CD4-positive, alpha-beta T cell (primary cell): ENCODE measurements at regions not wholly inside any gene's neighbourhood (a gene's known extent, or its start where the extent isn't known, plus 50 kb on each side); places are given as distances from the start of the nearest gene placed in this dataset.

ENCODE experiments used
- ATAC-seq: fragments of 200-7000 bp; cut with Tn5 transposase; one replicate; pipeline ENCODE4 v1.10.0; 2022; ENCODE audit warnings: mild to moderate bottlenecking; ENCODE audit not compliant: poor library complexity
- CTCF ChIA-PET: fragments of 350-600 bp; sonication (Branson Sonifier 250); formaldehyde crosslinking; loops from one replicate; lab custom pipeline; 2021; ENCODE audit warnings: antibody characterized with exemption, inconsistent platforms; lab: Charles Lee
- POLR2A ChIA-PET: fragments of 350-600 bp; sonication (Branson Sonifier 250); formaldehyde crosslinking; loops from one replicate; lab custom pipeline; 2021; ENCODE audit warnings: antibody characterized with exemption, inconsistent platforms; lab: Charles Lee
- DNase-seq, 14 experiments: peaks; one replicate each; pipeline ENCODE4 v3.0.0-alpha.2; 2013 to 2020; ENCODE audit warnings: mixed read lengths in 2 of 14
- H3K27ac ChIP-seq, 2 donors: one replicate each; pipeline versions ENCODE4 v1.5.1 to v1.7.0; 2013; ENCODE audit warnings: low read length in 2 of 2, low read depth in 1 of 2, mild to moderate bottlenecking in 1 of 2
- H3K27me3 ChIP-seq, 2 experiments: 1 replicate in 1 of 2; 2 replicates in 1 of 2; pipeline versions ENCODE4 v1.6.1 to v1.7.0; 2013; ENCODE audit warnings: low read length in 2 of 2, control low read depth in 1 of 2, mild to moderate bottlenecking in 1 of 2, moderate library complexity in 1 of 2; ENCODE audit not compliant: insufficient read depth in 2 of 2, control insufficient read depth in 1 of 2
- H3K36me3 ChIP-seq: one replicate; pipeline ENCODE4 v1.6.1; 2013; ENCODE audit warnings: low read length, control low read depth; ENCODE audit not compliant: insufficient read depth
- H3K4me1 ChIP-seq: one replicate; pipeline ENCODE4 v1.6.1; 2013; ENCODE audit warnings: low read length, control low read depth; ENCODE audit not compliant: insufficient read depth
- H3K4me3 ChIP-seq: one replicate; pipeline ENCODE4 v1.5.1; 2013; ENCODE audit warnings: mild to moderate bottlenecking, low read length, moderate library complexity
- H3K9me3 ChIP-seq, 2 experiments: 1 replicate in 1 of 2; 2 replicates in 1 of 2; pipeline versions ENCODE4 v1.6.1 to v1.7.0; 2013; ENCODE audit warnings: low read length in 2 of 2, mild to moderate bottlenecking in 2 of 2, control low read depth in 1 of 2, moderate library complexity in 1 of 2; ENCODE audit not compliant: control insufficient read depth in 1 of 2, insufficient read depth in 1 of 2
- H3K27ac Mint-ChIP-seq: one replicate; pipeline ENCODE4 v1.8.0; 2020; ENCODE audit warnings: mixed read lengths
- H3K27me3 Mint-ChIP-seq: one replicate; pipeline ENCODE4 v1.8.0; 2021; ENCODE audit warnings: mixed read lengths
- H3K36me3 Mint-ChIP-seq: one replicate; pipeline ENCODE4 v1.8.0; 2021; ENCODE audit warnings: low read depth, mixed read lengths
- H3K4me1 Mint-ChIP-seq: one replicate; pipeline ENCODE4 v1.8.0; 2021; ENCODE audit warnings: low read depth, mixed read lengths
- H3K4me3 Mint-ChIP-seq: one replicate; pipeline ENCODE4 v1.8.0; 2020; ENCODE audit warnings: mild to moderate bottlenecking, mixed read lengths
- H3K9me3 Mint-ChIP-seq: one replicate; pipeline ENCODE4 v1.8.0; 2020; ENCODE audit warnings: mixed read lengths
- CTCF ChIP-seq: fragments of 200-600 bp; IDR thresholded peaks from one replicate; pipeline ENCODE4 v1.8.0; 2022; ENCODE audit warnings: antibody characterized with exemption, mild to moderate bottlenecking
- intact Hi-C, 2 experiments: fragments of 100-400 bp; cut with DNase I in 1 of 2; cut with micrococcal nuclease in 1 of 2; formaldehyde crosslinking; loops; one replicate each; pipeline versions ENCODE4 v1.15.1 to v1.9.0; 2023 to 2025; cut with DNase I, micrococcal nuclease

DNA sequence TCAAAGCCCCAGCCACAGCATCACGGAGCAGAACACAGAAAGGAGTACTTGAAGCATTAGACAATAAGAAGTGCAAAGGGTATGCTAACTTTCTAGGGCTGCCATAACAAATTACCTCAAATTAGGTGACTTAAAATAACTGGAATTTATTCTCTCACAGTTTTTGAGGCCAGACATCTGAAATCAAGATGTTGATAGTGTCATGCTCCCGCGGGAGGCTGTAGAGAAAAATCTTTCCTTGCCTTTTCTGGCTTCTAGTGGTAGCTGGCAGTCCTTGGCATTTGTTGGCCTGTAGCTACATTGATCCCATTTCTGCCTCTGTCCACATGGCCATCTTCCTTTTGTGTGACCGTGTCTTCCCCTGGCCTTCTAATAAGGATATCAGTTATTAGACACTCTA, 51.9 kb upstream of the SPDL1 start:
- peaks cover 64% of the 10 kb centered on the region for H3K27me3 Mint-ChIP-seq
- intact Hi-C loops, result no loop called here

GRCh38 chr5:169527863-169528262, 55.7 kb upstream of the SPDL1 start:
- intact Hi-C loops, result no loop called here
- Mint-ChIP-seq H3K9me3 (no peaks in the 10 kb centered on the region), H3K36me3 (no peaks in the 10 kb centered on the region), H3K27ac (no peak overlapping the region), H3K4me3 (no peak overlapping the region), H3K27me3 (peaks cover 77% of the 10 kb centered on the region), H3K4me1 (no peaks in the 10 kb centered on the region)
- no peak overlapping the region for H3K27ac ChIP-seq
- no peak for DNase-seq
- ATAC-seq, result no peak
- H3K4me3 ChIP-seq, result no peak overlapping the region
- no peaks in the 10 kb centered on the region for H3K36me3 ChIP-seq
- peaks cover 10 to 19% of the 10 kb centered on the region in 2 experiments for H3K27me3 ChIP-seq
- TF ChIP-seq CTCF, result no peak
- CTCF ChIA-PET, result no interaction called here
- no peaks in the 10 kb centered on the region for H3K9me3 ChIP-seq
- no peaks in the 10 kb centered on the region for H3K4me1 ChIP-seq
- POLR2A ChIA-PET, result no interaction called here

More for the DNA sequence above, 51.9 kb upstream of the SPDL1 start:
- no peak for TF ChIP-seq CTCF
- H3K36me3 ChIP-seq, result no peaks in the 10 kb centered on the region
- DNase-seq, result no peak
- H3K4me3 Mint-ChIP-seq, result no peak overlapping the region
- ChIA-PET CTCF (interaction anchor here (1.0 kb wide), 1 partner anchor 13 kb away, joined by 4 read pairs; no protein-coding TSS in a partner anchor), POLR2A (no interaction called here)
- H3K27me3 ChIP-seq, result peaks cover 7 to 12% of the 10 kb centered on the region in 2 experiments
- no peaks in the 10 kb centered on the region for H3K36me3 Mint-ChIP-seq
- H3K9me3 Mint-ChIP-seq, result no peaks in the 10 kb centered on the region
- H3K9me3 ChIP-seq, result no peaks in the 10 kb centered on the region
- no peaks in the 10 kb centered on the region for H3K4me1 Mint-ChIP-seq
- no peak overlapping the region for H3K27ac Mint-ChIP-seq
- ATAC-seq, result no peak
- H3K4me3 ChIP-seq, result no peak overlapping the region
- no peak overlapping the region for H3K27ac ChIP-seq
- H3K4me1 ChIP-seq, result no peaks in the 10 kb centered on the region

DNA sequence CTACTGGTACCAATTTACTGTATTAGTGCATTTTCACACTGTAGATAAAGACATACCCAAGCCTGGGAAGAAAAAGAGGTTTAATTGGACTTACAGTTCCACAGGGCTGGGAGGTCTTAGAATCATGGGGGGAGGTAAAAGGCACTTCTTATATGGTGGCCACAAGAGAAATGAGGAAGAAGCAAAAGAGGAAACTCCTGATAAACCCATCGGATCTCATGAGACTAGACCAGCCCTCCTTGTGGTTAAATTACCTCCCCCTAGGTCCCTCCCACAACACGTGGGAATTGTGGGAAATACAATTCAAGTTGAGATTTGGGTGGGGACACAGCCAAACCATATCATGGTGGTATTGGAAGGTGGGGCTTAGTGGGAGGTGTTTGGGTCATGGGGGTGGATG, 56.5 kb upstream of the SPDL1 start:
- Mint-ChIP-seq H3K27me3 (peaks cover 83% of the 10 kb centered on the region), H3K4me1 (no peaks in the 10 kb centered on the region), H3K4me3 (no peak overlapping the region), H3K9me3 (no peaks in the 10 kb centered on the region), H3K27ac (no peak overlapping the region), H3K36me3 (no peaks in the 10 kb centered on the region)
- Histone ChIP-seq H3K9me3 (no peaks in the 10 kb centered on the region), H3K27me3 (peaks cover 13 to 19% of the 10 kb centered on the region in 2 experiments), H3K4me3 (no peak overlapping the region), H3K36me3 (no peaks in the 10 kb centered on the region), H3K4me1 (no peaks in the 10 kb centered on the region), H3K27ac (no peak overlapping the region)
- TF ChIP-seq CTCF, result no peak
- ChIA-PET CTCF (no interaction called here), POLR2A (no interaction called here)
- DNase-seq (no peak), ATAC-seq (no peak)
- intact Hi-C loops, result no loop called here
